Spinal cord (tissue), 9 donors: ENCODE measurements at regions not wholly inside any gene's neighbourhood (a gene's known extent, or its start where the extent isn't known, plus 50 kb on each side); places are given as distances from the start of the nearest gene placed in this dataset.

Experiments used
- DNase-seq, 6 donors: peaks; one replicate each; pipeline versions ENCODE4 v3.0.0 to v3.0.0-alpha.2; 2013 to 2015; ENCODE audit warnings: low spot score in 6 of 6, low read depth in 4 of 6
- H3K27ac ChIP-seq: one replicate; pipeline ENCODE4 v1.5.1; 2013; ENCODE audit warnings: low read depth, low read length, control low read depth
- H3K27me3 ChIP-seq: one replicate; pipeline ENCODE4 v1.6.1; 2013; ENCODE audit warnings: low read length; ENCODE audit not compliant: control insufficient read depth, insufficient read depth
- H3K36me3 ChIP-seq: one replicate; pipeline ENCODE4 v1.6.1; 2013; ENCODE audit warnings: low read length; ENCODE audit not compliant: control insufficient read depth, insufficient read depth
- H3K4me1 ChIP-seq: one replicate; pipeline ENCODE4 v1.6.1; 2013; ENCODE audit warnings: low read length; ENCODE audit not compliant: control insufficient read depth, insufficient read depth
- H3K4me3 ChIP-seq: one replicate; pipeline ENCODE4 v1.5.1; 2013; ENCODE audit warnings: low read depth, low read length, control low read depth
- H3K9me3 ChIP-seq: one replicate; pipeline ENCODE4 v1.6.1; 2013; ENCODE audit warnings: low read length; ENCODE audit not compliant: control insufficient read depth, insufficient read depth
- WGBS: methylation state at CpG from one replicate; pipeline ENCODE4 v1.1.5; 2013; ENCODE audit warnings: missing lambda C conversion rate; ENCODE audit not compliant: insufficient coverage; 5-methylcytosine and 5-hydroxymethylcytosine counted together
- donor health status: healthy.

DNA sequence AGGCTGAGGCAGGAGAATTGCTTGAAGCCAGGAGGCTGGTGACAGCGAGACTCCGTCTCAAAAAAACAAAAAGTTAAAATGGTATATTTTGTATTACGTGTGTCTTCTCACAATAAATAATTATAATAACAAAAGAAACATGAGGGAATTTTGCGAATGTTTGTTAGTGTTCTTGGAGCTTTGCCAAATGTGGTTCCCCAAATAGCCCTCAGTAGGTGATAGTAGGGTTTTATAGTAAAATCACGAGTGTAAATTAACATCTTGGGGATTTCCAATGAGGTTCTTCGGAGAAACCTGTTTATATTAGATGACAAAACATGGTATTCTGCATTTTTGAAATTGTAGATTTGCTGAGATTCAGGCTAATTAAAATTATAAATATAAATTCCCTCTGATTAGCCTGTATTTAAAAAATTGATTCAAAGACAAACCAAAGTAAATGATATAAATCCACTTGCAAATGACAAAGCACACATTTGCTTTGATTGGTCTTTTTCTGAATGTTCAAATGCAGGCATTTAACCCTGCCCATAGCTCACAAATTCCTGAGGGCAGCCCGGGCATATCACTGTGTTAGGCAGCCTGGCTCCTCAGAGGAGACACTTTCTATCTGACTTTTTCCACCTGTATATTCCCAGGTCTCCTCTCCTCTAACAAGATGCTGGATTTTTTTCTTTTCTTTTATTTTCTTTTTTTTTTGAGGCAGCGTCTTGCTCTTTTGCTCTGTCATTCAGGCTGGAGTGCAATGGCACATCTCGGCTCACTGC lies 50.3 kb upstream of the TSNAX start:
- WGBS, result 74% methylated on average over 3 of the region's 9 CpGs
- H3K27me3 ChIP-seq, result no peaks in the 10 kb centered on the region
- no peak overlapping the region for H3K27ac ChIP-seq
- peak in 3 of 6 donors; percentile 1 to 77 (median 6) for DNase-seq
- H3K4me1 ChIP-seq, result no peaks in the 10 kb centered on the region
- H3K9me3 ChIP-seq, result no peaks in the 10 kb centered on the region
- no peak overlapping the region for H3K4me3 ChIP-seq
- no peaks in the 10 kb centered on the region for H3K36me3 ChIP-seq
